Tibial nerve (tissue), 4 donors: ENCODE measurements at regions not wholly inside any gene's neighbourhood (a gene's known extent, or its start where the extent isn't known, plus 50 kb on each side); places are given as distances from the start of the nearest gene placed in this dataset.

ENCODE experiments used
- DNase-seq, 2 donors: peaks; one replicate each; pipeline ENCODE4 v3.0.0-alpha.2; 2019; ENCODE audit warnings: low spot score in 2 of 2
- H3K27ac ChIP-seq, 4 donors: fragments of 200-600 bp; sonication (generic) in 3 of 4; one replicate each; pipeline ENCODE4 v1.5.1; 2017 to 2019; ENCODE audit warnings: mild to moderate bottlenecking in 1 of 4
- H3K27me3 ChIP-seq, 2 donors: fragments of 200-600 bp; sonication (generic) in 1 of 2; one replicate each; pipeline versions ENCODE4 v1.5.1 to v1.6.0; 2017 to 2019
- H3K36me3 ChIP-seq, 3 donors: fragments of 200-600 bp; sonication (generic); one replicate each; pipeline ENCODE4 v1.5.1; 2018 to 2019
- H3K4me1 ChIP-seq, 4 donors: fragments of 200-600 bp; sonication (generic) in 3 of 4; one replicate each; pipeline ENCODE4 v1.5.1; 2017 to 2019
- H3K4me3 ChIP-seq, 4 donors: fragments of 200-600 bp; sonication (generic) in 3 of 4; one replicate each; pipeline ENCODE4 v1.5.1; 2017 to 2019; ENCODE audit warnings: mild to moderate bottlenecking in 1 of 4, moderate library complexity in 1 of 4
- H3K9me3 ChIP-seq, 4 donors: fragments of 200-600 bp; sonication (generic) in 3 of 4; one replicate each; pipeline ENCODE4 v1.5.1; 2017 to 2019
- CTCF ChIP-seq, 5 experiments: fragments of 200-600 bp in 3 of 5; fragments of 450-650 bp in 2 of 5; sonication (generic) in 3 of 5; IDR thresholded peaks; one replicate each; pipeline ENCODE4 v1.5.1; 2016 to 2019; ENCODE audit warnings: antibody characterized with exemption in 5 of 5, mild to moderate bottlenecking in 3 of 5, moderate library complexity in 2 of 5
- EP300 ChIP-seq, 2 donors: sonication (generic); formaldehyde crosslinking; IDR thresholded peaks; one replicate each; pipeline ENCODE4 v1.6.1; 2017; ENCODE audit warnings: antibody characterized with exemption in 2 of 2, mild to moderate bottlenecking in 1 of 2
- POLR2A ChIP-seq, 2 donors: fragments of 450-650 bp; IDR thresholded peaks; one replicate each; pipeline ENCODE4 v1.6.1; 2017; ENCODE audit warnings: antibody characterized with exemption in 2 of 2, mild to moderate bottlenecking in 2 of 2, moderate library complexity in 2 of 2
- WGBS, 2 donors: methylation state at CpG; one replicate each; pipeline ENCODE4 v1.1.5; 2018; 5-methylcytosine and 5-hydroxymethylcytosine counted together

- Histone ChIP-seq H3K4me1 (no peaks in the 10 kb centered on the region), H3K27me3 (no peaks in the 10 kb centered on the region), H3K4me3 (no peak overlapping the region), H3K27ac (no peak overlapping the region), H3K9me3 (peaks cover 0 to 56% (median 0%) of the 10 kb centered on the region in 4 donors), H3K36me3 (no peaks in the 10 kb centered on the region)
- no peak for DNase-seq
- TF ChIP-seq EP300 (IDR thresholded peaks at IDR 0.05) (no peak), POLR2A (IDR thresholded peaks at IDR 0.05) (no peak), CTCF (IDR thresholded peaks at IDR 0.05) (no peak)
- WGBS, 2 donors, result 71 to 79% methylated on average over 8 of the region's 9 CpGs
Observed at GRCh38 chr14:105899071-105899641, 372.8 kb downstream of the TMEM121 start.

- WGBS, 2 donors, result 69 to 78% methylated on average over 10 to 11 of the region's 11 CpGs
- Histone ChIP-seq H3K36me3 (no peaks in the 10 kb centered on the region), H3K27me3 (no peaks in the 10 kb centered on the region), H3K4me1 (no peaks in the 10 kb centered on the region), H3K4me3 (no peak overlapping the region), H3K9me3 (peaks cover 0 to 57% (median 0%) of the 10 kb centered on the region in 4 donors), H3K27ac (no peak overlapping the region)
- TF ChIP-seq CTCF (IDR thresholded peaks at IDR 0.05) (no peak), EP300 (IDR thresholded peaks at IDR 0.05) (no peak), POLR2A (IDR thresholded peaks at IDR 0.05) (no peak)
- DNase-seq, result no peak
Observed at GRCh38 chr14:105899657-105900397, 373.4 kb downstream of the TMEM121 start.

GRCh38 chr14:105900398-105901160 lies 374.2 kb downstream of the TMEM121 start:
- WGBS, 2 donors, result 81 to 89% methylated on average over 19 to 25 of the region's 30 CpGs
- no peak overlapping the region for H3K27ac ChIP-seq
- H3K36me3 ChIP-seq, result no peaks in the 10 kb centered on the region
- TF ChIP-seq EP300 (IDR thresholded peaks at IDR 0.05) (no peak), POLR2A (IDR thresholded peaks at IDR 0.05) (no peak), CTCF (IDR thresholded peaks at IDR 0.05) (no peak)
- H3K27me3 ChIP-seq, result no peaks in the 10 kb centered on the region
- no peak overlapping the region for H3K4me3 ChIP-seq
- H3K9me3 ChIP-seq, result peaks cover 0 to 59% (median 0%) of the 10 kb centered on the region in 4 donors
- no peak for DNase-seq
- no peaks in the 10 kb centered on the region for H3K4me1 ChIP-seq

- no peak for DNase-seq
- WGBS, 2 donors, result 86 to 87% methylated on average over 8 of the region's 10 CpGs
- Histone ChIP-seq H3K4me3 (no peak overlapping the region), H3K27me3 (no peaks in the 10 kb centered on the region), H3K27ac (no peak overlapping the region), H3K4me1 (no peaks in the 10 kb centered on the region), H3K36me3 (no peaks in the 10 kb centered on the region), H3K9me3 (peaks cover 0 to 65% (median 0%) of the 10 kb centered on the region in 4 donors)
- TF ChIP-seq EP300 (IDR thresholded peaks at IDR 0.05), result no peak
- TF ChIP-seq CTCF (IDR thresholded peaks at IDR 0.05), result no peak
Observed at GRCh38 chr14:105901226-105901625, 374.8 kb downstream of the TMEM121 start.
